GM19035 (cell line): ENCODE measurements at regions not wholly inside any gene's neighbourhood (a gene's known extent, or its start where the extent isn't known, plus 50 kb on each side); places are given as distances from the start of the nearest gene placed in this dataset.

Experiments
- ATAC-seq: cut with Tn5 transposase; IDR thresholded peaks from one replicate; pipeline ENCODE4 v1.9.1; 2021; ENCODE audit not compliant: unreplicated experiment

GRCh38 chr2:147657086-147658000 is 187.5 kb upstream of the ACVR2A start:
- no peak for ATAC-seq

GRCh38 chr2:147649998-147650397 is 194.8 kb upstream of the ACVR2A start:
- no peak for ATAC-seq

GRCh38 chr2:147649286-147649685 is 195.5 kb upstream of the ACVR2A start:
- no peak for ATAC-seq

- ATAC-seq: no peak
Measured at GRCh38 chr2:147648471-147648870, 196.4 kb upstream of the ACVR2A start.

GRCh38 chr2:147647816-147648215 is 197.0 kb upstream of the ACVR2A start:
- no peak for ATAC-seq

- ATAC-seq: no peak
Measured at GRCh38 chr2:147646818-147647468, 197.9 kb upstream of the ACVR2A start.

GRCh38 chr2:147644491-147644890 is 200.3 kb upstream of the ACVR2A start:
- no peak for ATAC-seq

- ATAC-seq: no peak
Measured at GRCh38 chr2:147642765-147643164, 202.1 kb upstream of the ACVR2A start.

GRCh38 chr2:147641651-147642050 is 203.2 kb upstream of the ACVR2A start:
- no peak for ATAC-seq

- peak; percentile 82 for ATAC-seq
Measured at GRCh38 chr2:147639891-147640290, 204.9 kb upstream of the ACVR2A start.

- ATAC-seq: no peak
Measured at GRCh38 chr2:147639386-147639785, 205.4 kb upstream of the ACVR2A start.

GRCh38 chr2:147636886-147637285 is 207.9 kb upstream of the ACVR2A start:
- ATAC-seq: no peak

- no peak for ATAC-seq
Measured at GRCh38 chr2:147636238-147636882, 208.5 kb upstream of the ACVR2A start.

GRCh38 chr2:147634826-147635225 is 210.0 kb upstream of the ACVR2A start:
- no peak for ATAC-seq

- no peak for ATAC-seq
Measured at GRCh38 chr2:147632198-147632597, 212.6 kb upstream of the ACVR2A start.

GRCh38 chr2:147631294-147631693 is 213.5 kb upstream of the ACVR2A start:
- no peak for ATAC-seq

- no peak for ATAC-seq
Measured at GRCh38 chr2:147630585-147630984, 214.2 kb upstream of the ACVR2A start.

GRCh38 chr2:147628971-147629421 is 215.8 kb upstream of the ACVR2A start:
- peak; percentile 54 for ATAC-seq

GRCh38 chr2:147623328-147623727 is 221.5 kb upstream of the ACVR2A start:
- peak; percentile 93 for ATAC-seq

GRCh38 chr2:147621656-147622197 is 223.1 kb upstream of the ACVR2A start:
- ATAC-seq: no peak

- ATAC-seq: no peak
Measured at GRCh38 chr2:147619808-147620207, 225.0 kb upstream of the ACVR2A start.
